Upper lobe of left lung (tissue), 4 donors: ENCODE measurements at regions not wholly inside any gene's neighbourhood (a gene's known extent, or its start where the extent isn't known, plus 50 kb on each side); places are given as distances from the start of the nearest gene placed in this dataset.

Experiments used
- EP300 ChIP-seq, 4 donors: sonication (generic); formaldehyde crosslinking; IDR thresholded peaks; one replicate each; pipeline ENCODE4 v1.5.1; 2017; ENCODE audit warnings: antibody characterized with exemption in 4 of 4, control low read depth in 2 of 4
- POLR2A ChIP-seq, 4 donors: fragments of 450-650 bp; IDR thresholded peaks; one replicate each; pipeline ENCODE4 v1.5.1; 2016 to 2017; ENCODE audit warnings: antibody characterized with exemption in 4 of 4, mild to moderate bottlenecking in 2 of 4
- POLR2AphosphoS5 ChIP-seq, 2 donors: sonication (generic); formaldehyde crosslinking; IDR thresholded peaks; one replicate each; pipeline ENCODE4 v1.5.1; 2017; ENCODE audit warnings: antibody characterized with exemption in 2 of 2
- TF ChIP-seq, protein P1 (sequence below), 6 experiments: fragments of 450-650 bp in 4 of 6; fragments of 200-600 bp in 2 of 6; sonication (generic) in 2 of 6; IDR thresholded peaks; one replicate each; pipeline ENCODE4 v1.5.1; 2016 to 2019; ENCODE audit warnings: antibody characterized with exemption in 6 of 6

DNA sequence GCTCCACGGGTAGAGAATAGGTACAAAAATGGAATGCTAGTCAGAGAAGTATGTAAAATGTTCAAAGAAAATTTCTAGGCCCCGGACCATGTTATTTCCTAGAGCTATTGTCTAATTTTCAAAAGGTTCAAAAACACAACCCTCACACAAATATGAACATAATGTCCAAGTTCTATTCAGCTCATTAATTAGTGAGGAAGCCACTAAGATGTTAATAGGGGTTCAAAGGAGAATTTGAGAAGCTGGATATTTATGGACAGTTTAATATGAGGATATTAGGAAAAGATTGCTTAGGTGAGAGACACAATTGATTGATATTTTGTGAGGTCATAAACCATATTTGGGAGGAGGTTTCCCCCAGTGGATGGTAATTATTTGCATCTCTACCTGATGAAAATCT is 710.6 kb upstream of the ID2 start:
- no peak for TF ChIP-seq EP300 (IDR thresholded peaks at IDR 0.05)
- TF ChIP-seq POLR2A (IDR thresholded peaks at IDR 0.05) = no peak
- TF ChIP-seq, protein P1, sequence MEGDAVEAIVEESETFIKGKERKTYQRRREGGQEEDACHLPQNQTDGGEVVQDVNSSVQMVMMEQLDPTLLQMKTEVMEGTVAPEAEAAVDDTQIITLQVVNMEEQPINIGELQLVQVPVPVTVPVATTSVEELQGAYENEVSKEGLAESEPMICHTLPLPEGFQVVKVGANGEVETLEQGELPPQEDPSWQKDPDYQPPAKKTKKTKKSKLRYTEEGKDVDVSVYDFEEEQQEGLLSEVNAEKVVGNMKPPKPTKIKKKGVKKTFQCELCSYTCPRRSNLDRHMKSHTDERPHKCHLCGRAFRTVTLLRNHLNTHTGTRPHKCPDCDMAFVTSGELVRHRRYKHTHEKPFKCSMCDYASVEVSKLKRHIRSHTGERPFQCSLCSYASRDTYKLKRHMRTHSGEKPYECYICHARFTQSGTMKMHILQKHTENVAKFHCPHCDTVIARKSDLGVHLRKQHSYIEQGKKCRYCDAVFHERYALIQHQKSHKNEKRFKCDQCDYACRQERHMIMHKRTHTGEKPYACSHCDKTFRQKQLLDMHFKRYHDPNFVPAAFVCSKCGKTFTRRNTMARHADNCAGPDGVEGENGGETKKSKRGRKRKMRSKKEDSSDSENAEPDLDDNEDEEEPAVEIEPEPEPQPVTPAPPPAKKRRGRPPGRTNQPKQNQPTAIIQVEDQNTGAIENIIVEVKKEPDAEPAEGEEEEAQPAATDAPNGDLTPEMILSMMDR (IDR thresholded peaks at IDR 0.05) = no peak
- no peak for TF ChIP-seq POLR2AphosphoS5 (IDR thresholded peaks at IDR 0.05)
